SK-N-SH treated with all-trans-retinoic acid at 6 μM for 48 hours (cell line): ENCODE measurements at regions not wholly inside any gene's neighbourhood (a gene's known extent, or its start where the extent isn't known, plus 50 kb on each side); places are given as distances from the start of the nearest gene placed in this dataset.

ENCODE experiments used
- ATAC-seq: fragments of 200-7000 bp; cut with Tn5 transposase; 3 replicates; pipeline ENCODE4 v1.9.1; 2020; ENCODE audit warnings: mild to moderate bottlenecking, moderate library complexity
- BACH2 ChIP-seq: fragments of 250-450 bp; sonication (Bioruptor Pico); IDR thresholded peaks from 2 replicates; pipeline ENCODE4 v1.9.0; 2021; ENCODE audit warnings: mild to moderate bottlenecking, borderline replicate concordance
- CREB5 ChIP-seq: fragments of 250-450 bp; sonication (Bioruptor Pico); IDR thresholded peaks from 2 replicates; pipeline ENCODE4 v1.5.1; 2020; ENCODE audit warnings: low read depth, mild to moderate bottlenecking, moderate library complexity
- CSDC2 ChIP-seq: fragments of 250-450 bp; sonication (Bioruptor Pico); IDR thresholded peaks from 2 replicates; pipeline ENCODE4 v1.5.0; 2020; ENCODE audit warnings: mild to moderate bottlenecking, moderate library complexity
- GLIS3 ChIP-seq: fragments of 250-450 bp; sonication (Bioruptor Pico); IDR thresholded peaks from 2 replicates; pipeline ENCODE4 v1.5.0; 2020; ENCODE audit warnings: mild to moderate bottlenecking, moderate library complexity
- ISL1 ChIP-seq: fragments of 250-450 bp; sonication (Bioruptor Pico); IDR thresholded peaks from 2 replicates; pipeline ENCODE4 v2.1.2; 2022; ENCODE audit warnings: mild to moderate bottlenecking, moderate library complexity
- PATZ1 ChIP-seq: fragments of 250-450 bp; sonication (Bioruptor Pico); IDR thresholded peaks from 2 replicates; pipeline ENCODE4 v1.8.0; 2020; ENCODE audit warnings: mild to moderate bottlenecking, moderate library complexity, borderline replicate concordance
- POU6F1 ChIP-seq: fragments of 250-450 bp; sonication (Bioruptor Pico); IDR thresholded peaks from 2 replicates; pipeline ENCODE4 v1.8.0; 2021; ENCODE audit warnings: low read depth, mild to moderate bottlenecking, moderate library complexity, borderline replicate concordance
- PPARA ChIP-seq: fragments of 250-450 bp; sonication (Bioruptor Pico); IDR thresholded peaks from 2 replicates; pipeline ENCODE4 v1.5.0; 2020; ENCODE audit warnings: mild to moderate bottlenecking, borderline replicate concordance
- RARB ChIP-seq: fragments of 250-450 bp; sonication (Bioruptor Pico); IDR thresholded peaks from 2 replicates; pipeline ENCODE4 v1.8.0; 2021; ENCODE audit warnings: mild to moderate bottlenecking, moderate library complexity
- SNAI2 ChIP-seq: fragments of 250-450 bp; sonication (Bioruptor Pico); IDR thresholded peaks from 2 replicates; pipeline ENCODE4 v1.5.0; 2020; ENCODE audit warnings: mild to moderate bottlenecking, moderate library complexity
- TOX ChIP-seq: fragments of 250-450 bp; sonication (Bioruptor Pico); IDR thresholded peaks from 2 replicates; pipeline ENCODE4 v1.8.0; 2021; ENCODE audit warnings: mild to moderate bottlenecking, moderate library complexity, borderline replicate concordance
- ZC3H10 ChIP-seq: fragments of 250-450 bp; sonication (Bioruptor Pico); IDR thresholded peaks from 2 replicates; pipeline ENCODE4 v1.5.1; 2021; ENCODE audit warnings: mild to moderate bottlenecking, moderate library complexity
- ZFP3 ChIP-seq: fragments of 250-450 bp; sonication (Bioruptor Pico); IDR thresholded peaks from 2 replicates; pipeline ENCODE4 v1.5.0; 2020; ENCODE audit warnings: mild to moderate bottlenecking, moderate library complexity
- ZFP30 ChIP-seq: fragments of 450-650 bp; formaldehyde crosslinking; IDR thresholded peaks from 2 replicates; pipeline ENCODE4 v1.5.0; 2022; ENCODE audit warnings: mild to moderate bottlenecking, moderate library complexity
- ZNF70 ChIP-seq: fragments of 450-650 bp; formaldehyde crosslinking; IDR thresholded peaks from 2 replicates; pipeline ENCODE4 v1.5.0; 2020; ENCODE audit warnings: mild to moderate bottlenecking, moderate library complexity
- ZNF8 ChIP-seq: fragments of 450-650 bp; formaldehyde crosslinking; IDR thresholded peaks from 2 replicates; pipeline ENCODE4 v1.5.0; 2020; ENCODE audit warnings: mild to moderate bottlenecking, moderate library complexity
- TF ChIP-seq, protein P1 (sequence below): fragments of 250-450 bp; sonication (Bioruptor Pico); IDR thresholded peaks from 2 replicates; pipeline ENCODE4 v1.5.1; 2021; ENCODE audit warnings: mild to moderate bottlenecking, moderate library complexity
- TF ChIP-seq, protein P2 (sequence below): fragments of 250-450 bp; sonication (Bioruptor Pico); IDR thresholded peaks from 2 replicates; pipeline ENCODE4 v1.5.0; 2020; ENCODE audit warnings: mild to moderate bottlenecking, moderate library complexity

GRCh38 chr6:66935612-66936011 is 1228.6 kb upstream of the EYS start (continued):
- TF ChIP-seq CREB5 (CRISPR knock-in tag), result no peak
- TF ChIP-seq PPARA (CRISPR knock-in tag), result no peak
- TF ChIP-seq ZNF8, result no peak
- no peak for TF ChIP-seq ZC3H10 (CRISPR knock-in tag)
- no peak for TF ChIP-seq PATZ1 (CRISPR knock-in tag)
- no peak for TF ChIP-seq BACH2 (CRISPR knock-in tag)
- TF ChIP-seq ISL1, result no peak

- TF ChIP-seq ZNF70, result no peak
- no peak for TF ChIP-seq RARB (CRISPR knock-in tag)
- no peak for TF ChIP-seq CSDC2 (CRISPR knock-in tag)
- TF ChIP-seq, protein P1, sequence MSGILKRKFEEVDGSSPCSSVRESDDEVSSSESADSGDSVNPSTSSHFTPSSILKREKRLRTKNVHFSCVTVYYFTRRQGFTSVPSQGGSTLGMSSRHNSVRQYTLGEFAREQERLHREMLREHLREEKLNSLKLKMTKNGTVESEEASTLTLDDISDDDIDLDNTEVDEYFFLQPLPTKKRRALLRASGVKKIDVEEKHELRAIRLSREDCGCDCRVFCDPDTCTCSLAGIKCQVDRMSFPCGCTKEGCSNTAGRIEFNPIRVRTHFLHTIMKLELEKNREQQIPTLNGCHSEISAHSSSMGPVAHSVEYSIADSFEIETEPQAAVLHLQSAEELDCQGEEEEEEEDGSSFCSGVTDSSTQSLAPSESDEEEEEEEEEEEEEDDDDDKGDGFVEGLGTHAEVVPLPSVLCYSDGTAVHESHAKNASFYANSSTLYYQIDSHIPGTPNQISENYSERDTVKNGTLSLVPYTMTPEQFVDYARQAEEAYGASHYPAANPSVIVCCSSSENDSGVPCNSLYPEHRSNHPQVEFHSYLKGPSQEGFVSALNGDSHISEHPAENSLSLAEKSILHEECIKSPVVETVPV, result no peak
- TF ChIP-seq ZC3H10 (CRISPR knock-in tag), result no peak
- ATAC-seq, result no peak
Measured at GRCh38 chr6:66931787-66932186, 1224.8 kb upstream of the EYS start.

DNA sequence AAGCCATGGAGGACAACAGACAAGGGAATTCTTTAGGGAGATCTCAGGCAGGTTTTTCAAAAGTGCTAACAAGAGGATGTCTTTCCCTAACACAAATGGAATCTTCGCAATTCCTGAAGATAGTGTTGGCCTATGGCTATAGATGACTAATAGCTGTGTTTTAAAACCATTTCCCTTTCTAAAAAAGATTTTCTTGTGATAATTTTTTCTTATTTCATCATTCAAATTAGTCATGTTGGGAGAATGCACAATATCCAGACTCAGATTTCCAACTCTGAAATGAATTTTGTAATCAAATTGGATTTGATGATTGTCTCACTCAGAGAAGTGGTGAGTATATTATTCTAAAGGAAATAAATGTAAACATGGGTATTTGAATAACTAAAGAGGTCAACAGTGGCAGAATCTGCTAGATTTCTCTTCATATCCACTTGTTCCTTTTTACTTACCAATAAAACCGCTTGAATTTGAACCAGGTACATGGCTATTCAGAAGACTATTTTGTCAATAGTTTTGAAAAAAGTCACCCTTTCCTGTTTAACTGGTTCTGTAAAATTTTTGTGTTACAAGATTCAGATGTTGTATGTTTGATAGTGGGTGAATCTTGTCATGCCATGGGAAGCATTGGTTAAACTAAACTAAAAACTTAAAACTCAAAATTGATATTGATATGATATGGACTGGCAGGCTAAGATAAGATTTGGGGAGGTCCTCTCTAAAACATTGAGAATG is 1223.7 kb upstream of the EYS start:
- no peak for ATAC-seq
- peak; percentile 76 for TF ChIP-seq ISL1
- TF ChIP-seq GLIS3 (CRISPR knock-in tag), result no peak

DNA sequence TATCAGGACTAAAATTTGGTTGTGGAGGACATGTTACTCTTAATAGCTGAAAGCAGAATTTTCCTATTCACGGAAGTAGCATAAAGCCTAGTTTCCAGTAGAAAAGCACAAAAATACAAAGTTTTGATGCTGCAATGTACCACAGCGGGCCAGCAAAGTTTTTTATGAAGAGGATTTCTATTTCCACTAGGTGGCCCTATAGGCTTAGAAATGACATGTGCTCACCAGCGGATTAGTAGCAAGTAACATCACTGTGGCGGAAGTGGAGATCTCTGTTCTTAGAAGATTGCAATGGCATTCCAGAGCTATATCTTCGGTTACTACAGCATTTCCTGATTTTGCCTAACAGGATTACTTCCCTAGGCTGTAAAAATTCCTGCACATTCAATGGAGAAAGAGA is 1219.0 kb upstream of the EYS start:
- TF ChIP-seq, protein P1, result no peak
- TF ChIP-seq ZFP30 (CRISPR knock-in tag), result no peak
- no peak for TF ChIP-seq ZFP3 (CRISPR knock-in tag)
- no peak for TF ChIP-seq SNAI2
- no peak for TF ChIP-seq TOX (CRISPR knock-in tag)
- TF ChIP-seq, protein P2, sequence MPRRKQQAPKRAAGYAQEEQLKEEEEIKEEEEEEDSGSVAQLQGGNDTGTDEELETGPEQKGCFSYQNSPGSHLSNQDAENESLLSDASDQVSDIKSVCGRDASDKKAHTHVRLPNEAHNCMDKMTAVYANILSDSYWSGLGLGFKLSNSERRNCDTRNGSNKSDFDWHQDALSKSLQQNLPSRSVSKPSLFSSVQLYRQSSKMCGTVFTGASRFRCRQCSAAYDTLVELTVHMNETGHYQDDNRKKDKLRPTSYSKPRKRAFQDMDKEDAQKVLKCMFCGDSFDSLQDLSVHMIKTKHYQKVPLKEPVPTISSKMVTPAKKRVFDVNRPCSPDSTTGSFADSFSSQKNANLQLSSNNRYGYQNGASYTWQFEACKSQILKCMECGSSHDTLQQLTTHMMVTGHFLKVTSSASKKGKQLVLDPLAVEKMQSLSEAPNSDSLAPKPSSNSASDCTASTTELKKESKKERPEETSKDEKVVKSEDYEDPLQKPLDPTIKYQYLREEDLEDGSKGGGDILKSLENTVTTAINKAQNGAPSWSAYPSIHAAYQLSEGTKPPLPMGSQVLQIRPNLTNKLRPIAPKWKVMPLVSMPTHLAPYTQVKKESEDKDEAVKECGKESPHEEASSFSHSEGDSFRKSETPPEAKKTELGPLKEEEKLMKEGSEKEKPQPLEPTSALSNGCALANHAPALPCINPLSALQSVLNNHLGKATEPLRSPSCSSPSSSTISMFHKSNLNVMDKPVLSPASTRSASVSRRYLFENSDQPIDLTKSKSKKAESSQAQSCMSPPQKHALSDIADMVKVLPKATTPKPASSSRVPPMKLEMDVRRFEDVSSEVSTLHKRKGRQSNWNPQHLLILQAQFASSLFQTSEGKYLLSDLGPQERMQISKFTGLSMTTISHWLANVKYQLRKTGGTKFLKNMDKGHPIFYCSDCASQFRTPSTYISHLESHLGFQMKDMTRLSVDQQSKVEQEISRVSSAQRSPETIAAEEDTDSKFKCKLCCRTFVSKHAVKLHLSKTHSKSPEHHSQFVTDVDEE (CRISPR knock-in tag), result no peak
- no peak for ATAC-seq

DNA sequence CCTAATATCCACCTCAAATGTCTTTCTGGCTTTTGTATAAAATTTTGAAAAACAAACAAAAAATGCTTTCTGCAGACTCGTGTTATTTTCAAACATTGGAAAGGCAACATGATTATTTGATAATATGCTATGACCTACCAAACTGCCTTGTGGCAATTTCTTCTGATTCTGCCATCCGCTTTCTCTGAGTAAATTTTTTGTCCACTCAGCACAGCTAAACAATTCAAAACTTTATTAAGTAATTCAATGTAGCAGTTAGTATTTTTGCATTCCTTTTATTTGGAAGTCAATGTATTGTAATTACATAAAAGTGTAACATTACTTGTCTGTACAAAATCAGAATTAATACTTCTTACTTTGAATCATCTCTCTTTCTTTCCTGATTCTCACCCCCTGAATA is 1206.6 kb upstream of the EYS start:
- no peak for ATAC-seq
- TF ChIP-seq ZNF8 (no peak), ZFP3 (CRISPR knock-in tag) (no peak), BACH2 (CRISPR knock-in tag) (no peak), PPARA (CRISPR knock-in tag) (no peak), POU6F1 (CRISPR knock-in tag) (no peak)
- TF ChIP-seq, protein P1, result no peak
- TF ChIP-seq, all 23 proteins: peak for 0
